Upper lobe of left lung (tissue), 4 donors: ENCODE measurements at regions not wholly inside any gene's neighbourhood (a gene's known extent, or its start where the extent isn't known, plus 50 kb on each side); places are given as distances from the start of the nearest gene placed in this dataset.

Experiments used
- EP300 ChIP-seq, 4 donors: sonication (generic); formaldehyde crosslinking; IDR thresholded peaks; one replicate each; pipeline ENCODE4 v1.5.1; 2017; ENCODE audit warnings: antibody characterized with exemption in 4 of 4, control low read depth in 2 of 4
- POLR2A ChIP-seq, 4 donors: fragments of 450-650 bp; IDR thresholded peaks; one replicate each; pipeline ENCODE4 v1.5.1; 2016 to 2017; ENCODE audit warnings: antibody characterized with exemption in 4 of 4, mild to moderate bottlenecking in 2 of 4
- TF ChIP-seq, protein P1 (sequence below), 6 experiments: fragments of 450-650 bp in 4 of 6; fragments of 200-600 bp in 2 of 6; sonication (generic) in 2 of 6; IDR thresholded peaks; one replicate each; pipeline ENCODE4 v1.5.1; 2016 to 2019; ENCODE audit warnings: antibody characterized with exemption in 6 of 6

DNA sequence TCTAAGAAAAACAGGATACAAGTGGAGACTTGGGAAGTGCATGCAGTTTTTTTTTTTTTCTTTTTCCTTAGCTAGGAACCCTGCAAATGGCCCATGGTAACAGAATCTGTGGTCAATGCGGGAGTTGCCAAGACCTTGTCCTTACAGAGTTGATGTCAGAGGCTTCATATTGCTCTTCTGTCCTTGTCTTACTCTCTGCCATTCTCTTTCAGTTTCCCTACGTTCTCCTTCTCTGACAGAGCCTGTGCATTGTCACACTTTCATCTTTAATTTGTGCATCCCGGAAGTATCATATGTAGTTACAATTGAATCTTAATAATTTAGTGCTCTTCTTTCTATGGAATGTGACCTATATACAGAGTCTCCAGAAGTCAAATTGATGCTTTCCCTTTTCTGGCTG, 986.9 kb downstream of the TMEM121 start:
- TF ChIP-seq, protein P1, sequence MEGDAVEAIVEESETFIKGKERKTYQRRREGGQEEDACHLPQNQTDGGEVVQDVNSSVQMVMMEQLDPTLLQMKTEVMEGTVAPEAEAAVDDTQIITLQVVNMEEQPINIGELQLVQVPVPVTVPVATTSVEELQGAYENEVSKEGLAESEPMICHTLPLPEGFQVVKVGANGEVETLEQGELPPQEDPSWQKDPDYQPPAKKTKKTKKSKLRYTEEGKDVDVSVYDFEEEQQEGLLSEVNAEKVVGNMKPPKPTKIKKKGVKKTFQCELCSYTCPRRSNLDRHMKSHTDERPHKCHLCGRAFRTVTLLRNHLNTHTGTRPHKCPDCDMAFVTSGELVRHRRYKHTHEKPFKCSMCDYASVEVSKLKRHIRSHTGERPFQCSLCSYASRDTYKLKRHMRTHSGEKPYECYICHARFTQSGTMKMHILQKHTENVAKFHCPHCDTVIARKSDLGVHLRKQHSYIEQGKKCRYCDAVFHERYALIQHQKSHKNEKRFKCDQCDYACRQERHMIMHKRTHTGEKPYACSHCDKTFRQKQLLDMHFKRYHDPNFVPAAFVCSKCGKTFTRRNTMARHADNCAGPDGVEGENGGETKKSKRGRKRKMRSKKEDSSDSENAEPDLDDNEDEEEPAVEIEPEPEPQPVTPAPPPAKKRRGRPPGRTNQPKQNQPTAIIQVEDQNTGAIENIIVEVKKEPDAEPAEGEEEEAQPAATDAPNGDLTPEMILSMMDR (IDR thresholded peaks at IDR 0.05): no peak
- TF ChIP-seq EP300 (IDR thresholded peaks at IDR 0.05) (no peak), POLR2A (IDR thresholded peaks at IDR 0.05) (no peak)
